Coronary artery (tissue), 2 donors: ENCODE measurements at regions not wholly inside any gene's neighbourhood (a gene's known extent, or its start where the extent isn't known, plus 50 kb on each side); places are given as distances from the start of the nearest gene placed in this dataset.
A peak's percentile ranks its signal among the peaks of the same experiment; 100 is the strongest.

Experiments used
- DNase-seq: peaks from one replicate; pipeline ENCODE4 v3.0.0-alpha.2; 2017; ENCODE audit warnings: low spot score
- H3K27ac ChIP-seq, 2 donors: fragments of 200-600 bp; sonication (generic); one replicate each; pipeline ENCODE4 v1.5.1; 2016 to 2019
- H3K4me3 ChIP-seq: fragments of 200-600 bp; sonication (generic); 2 replicates; pipeline ENCODE4 v1.5.1; 2016; ENCODE audit warnings: mild to moderate bottlenecking, moderate library complexity
- TF ChIP-seq, protein P1 (sequence below): fragments of 200-600 bp; sonication (generic); IDR thresholded peaks from one replicate; pipeline ENCODE4 v1.5.1; 2019; ENCODE audit warnings: antibody characterized with exemption

DNA sequence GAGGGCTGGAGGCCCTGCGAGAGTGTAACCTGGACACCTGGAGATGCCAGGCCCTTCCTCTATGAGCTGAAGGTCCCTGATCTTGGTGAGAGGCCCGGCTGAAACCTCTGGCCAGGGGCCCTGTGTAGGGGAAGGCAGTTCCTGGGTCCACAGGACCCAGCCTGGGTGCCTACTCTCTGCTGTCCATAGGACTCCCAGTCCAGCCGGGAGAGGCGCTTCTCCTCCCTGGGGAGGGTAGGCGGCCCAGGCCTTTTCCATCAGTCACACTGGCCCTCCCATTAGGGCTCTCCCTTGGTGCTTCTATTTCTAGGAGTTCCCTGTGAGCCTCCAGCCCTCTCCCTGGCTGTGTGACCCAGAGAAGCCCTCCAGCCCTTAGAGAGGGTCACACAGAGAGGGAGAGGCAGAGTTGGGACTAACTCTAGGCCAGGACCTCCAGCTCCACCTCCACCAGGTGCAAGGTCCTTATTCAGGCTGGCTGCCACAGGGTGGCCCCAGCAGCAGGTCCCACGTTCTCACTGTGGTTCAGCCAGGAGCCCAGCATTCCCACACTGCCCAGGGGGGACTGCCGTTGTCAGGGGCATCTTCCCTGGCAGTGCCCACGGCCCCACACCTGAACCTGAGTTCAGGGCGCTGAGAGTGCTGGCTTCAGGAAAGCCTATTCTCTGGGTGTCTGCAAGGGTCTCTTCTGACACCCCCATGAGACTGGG, 146.8 kb downstream of the SMAD6 start:
- Histone ChIP-seq H3K27ac (peak overlapping the region; percentile 85 to 91), H3K4me3 (no peak overlapping the region)
- TF ChIP-seq, protein P1, sequence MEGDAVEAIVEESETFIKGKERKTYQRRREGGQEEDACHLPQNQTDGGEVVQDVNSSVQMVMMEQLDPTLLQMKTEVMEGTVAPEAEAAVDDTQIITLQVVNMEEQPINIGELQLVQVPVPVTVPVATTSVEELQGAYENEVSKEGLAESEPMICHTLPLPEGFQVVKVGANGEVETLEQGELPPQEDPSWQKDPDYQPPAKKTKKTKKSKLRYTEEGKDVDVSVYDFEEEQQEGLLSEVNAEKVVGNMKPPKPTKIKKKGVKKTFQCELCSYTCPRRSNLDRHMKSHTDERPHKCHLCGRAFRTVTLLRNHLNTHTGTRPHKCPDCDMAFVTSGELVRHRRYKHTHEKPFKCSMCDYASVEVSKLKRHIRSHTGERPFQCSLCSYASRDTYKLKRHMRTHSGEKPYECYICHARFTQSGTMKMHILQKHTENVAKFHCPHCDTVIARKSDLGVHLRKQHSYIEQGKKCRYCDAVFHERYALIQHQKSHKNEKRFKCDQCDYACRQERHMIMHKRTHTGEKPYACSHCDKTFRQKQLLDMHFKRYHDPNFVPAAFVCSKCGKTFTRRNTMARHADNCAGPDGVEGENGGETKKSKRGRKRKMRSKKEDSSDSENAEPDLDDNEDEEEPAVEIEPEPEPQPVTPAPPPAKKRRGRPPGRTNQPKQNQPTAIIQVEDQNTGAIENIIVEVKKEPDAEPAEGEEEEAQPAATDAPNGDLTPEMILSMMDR, result no peak
- DNase-seq, result peak; percentile 67

DNA sequence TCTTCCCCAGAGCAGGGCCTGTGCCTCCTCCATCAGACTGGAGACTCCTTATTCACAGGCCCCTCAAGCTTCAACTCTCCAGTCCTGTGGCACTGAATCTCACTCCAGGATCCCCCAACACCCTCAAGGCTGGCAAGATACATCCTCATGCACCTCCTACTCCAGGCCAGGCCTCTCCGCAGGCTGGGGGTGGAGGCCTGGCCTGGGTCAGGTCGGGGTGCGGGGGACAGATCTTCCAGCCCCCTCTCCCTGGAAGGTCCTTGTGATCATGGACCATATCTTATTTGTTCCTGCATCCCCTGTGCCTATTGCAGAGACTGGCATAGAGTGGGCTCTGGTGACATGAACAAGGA, 147.3 kb downstream of the SMAD6 start:
- Histone ChIP-seq H3K27ac (peak overlapping the region; percentile 85 to 91), H3K4me3 (no peak overlapping the region)
- TF ChIP-seq, protein P1, result no peak
- DNase-seq, result no peak

DNA sequence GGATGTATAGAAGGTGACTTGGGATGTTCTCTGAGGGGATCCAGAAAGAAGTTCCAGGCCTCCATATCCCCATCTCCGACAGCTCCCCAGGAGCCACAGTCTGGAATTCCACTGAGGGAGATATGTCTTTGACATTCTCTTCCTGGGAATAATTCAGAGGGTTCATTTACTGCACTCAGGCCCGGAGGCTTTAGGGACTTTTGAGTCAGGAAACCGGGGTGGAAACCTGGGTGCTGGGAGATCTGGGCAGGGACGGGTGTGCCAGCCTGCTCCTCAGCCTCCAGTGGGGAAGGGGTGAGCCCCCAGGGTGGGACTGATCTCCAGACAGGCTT, 147.7 kb downstream of the SMAD6 start:
- no peak for DNase-seq
- H3K27ac ChIP-seq, result peak overlapping the region; percentile 85 to 91

DNA sequence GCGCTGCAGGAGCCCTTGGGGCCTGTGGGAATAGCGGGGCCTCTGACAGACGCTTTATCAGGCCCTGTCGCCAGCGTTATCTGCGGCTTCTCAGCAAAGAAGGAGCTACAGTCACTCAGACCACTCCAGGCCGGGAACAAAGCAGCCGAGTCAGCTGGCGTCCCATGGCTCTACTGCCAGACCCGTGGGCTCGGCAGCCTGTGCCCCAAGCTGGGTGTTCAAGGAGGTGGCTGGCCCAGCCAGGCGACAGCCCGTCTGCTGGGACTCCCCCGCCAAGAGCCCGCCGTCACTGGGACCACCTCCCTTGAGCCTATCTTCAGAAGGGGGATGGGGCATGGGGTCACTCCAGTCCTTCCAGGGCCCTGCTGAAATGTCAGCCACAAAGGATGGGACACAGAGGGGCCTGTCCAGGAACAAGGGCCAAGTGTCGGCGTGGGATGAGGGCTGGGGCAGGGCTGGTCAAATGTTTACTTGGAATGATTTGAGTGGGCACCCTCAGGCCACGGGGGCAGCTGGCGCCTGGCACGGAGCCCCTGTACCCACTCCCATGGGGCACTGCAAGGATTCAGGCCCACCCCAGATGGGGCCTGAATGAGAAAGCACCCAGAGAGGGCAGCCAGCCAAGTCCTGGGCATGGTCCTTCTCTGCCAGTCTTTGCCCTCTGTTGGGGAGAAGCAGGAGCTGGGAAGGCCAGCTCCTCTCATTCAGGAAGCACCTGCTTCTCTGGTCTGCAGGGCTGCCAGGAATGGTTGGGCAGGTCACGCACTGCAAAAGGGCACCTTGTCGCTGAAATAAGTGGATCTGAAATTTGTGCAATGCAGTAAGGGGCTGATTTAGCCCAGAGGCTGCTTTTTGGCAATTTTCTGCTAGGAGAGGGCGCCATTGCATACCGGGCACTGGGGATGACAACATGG, 148.3 kb downstream of the SMAD6 start:
- TF ChIP-seq, protein P1, result no peak
- Histone ChIP-seq H3K27ac (peak overlapping the region; percentile 85 to 91), H3K4me3 (peak overlapping the region; percentile 21)
- peak; percentile 83 for DNase-seq

More for the DNA sequence above, 147.7 kb downstream of the SMAD6 start:
- no peak overlapping the region for H3K4me3 ChIP-seq
- TF ChIP-seq, protein P1, result no peak

DNA sequence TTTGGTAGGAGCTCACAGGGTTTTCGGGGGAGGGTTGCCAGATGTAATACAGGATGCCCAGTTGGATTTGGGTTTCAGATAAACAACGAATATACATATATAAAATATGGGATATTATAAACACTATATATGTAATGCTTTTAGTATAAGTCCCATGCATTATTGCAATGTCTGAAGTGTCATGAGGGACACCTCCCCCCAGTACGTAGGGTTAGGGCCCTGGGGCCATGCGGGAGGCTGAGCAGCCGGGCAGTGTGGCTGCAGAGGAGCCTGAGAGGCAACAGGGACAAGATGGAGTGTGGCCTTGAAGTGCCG, 148.9 kb downstream of the SMAD6 start:
- TF ChIP-seq, protein P1, result no peak
- no peak for DNase-seq
- peak overlapping the region; percentile 21 for H3K4me3 ChIP-seq
- H3K27ac ChIP-seq, result peak overlapping the region; percentile 85 to 91

DNA sequence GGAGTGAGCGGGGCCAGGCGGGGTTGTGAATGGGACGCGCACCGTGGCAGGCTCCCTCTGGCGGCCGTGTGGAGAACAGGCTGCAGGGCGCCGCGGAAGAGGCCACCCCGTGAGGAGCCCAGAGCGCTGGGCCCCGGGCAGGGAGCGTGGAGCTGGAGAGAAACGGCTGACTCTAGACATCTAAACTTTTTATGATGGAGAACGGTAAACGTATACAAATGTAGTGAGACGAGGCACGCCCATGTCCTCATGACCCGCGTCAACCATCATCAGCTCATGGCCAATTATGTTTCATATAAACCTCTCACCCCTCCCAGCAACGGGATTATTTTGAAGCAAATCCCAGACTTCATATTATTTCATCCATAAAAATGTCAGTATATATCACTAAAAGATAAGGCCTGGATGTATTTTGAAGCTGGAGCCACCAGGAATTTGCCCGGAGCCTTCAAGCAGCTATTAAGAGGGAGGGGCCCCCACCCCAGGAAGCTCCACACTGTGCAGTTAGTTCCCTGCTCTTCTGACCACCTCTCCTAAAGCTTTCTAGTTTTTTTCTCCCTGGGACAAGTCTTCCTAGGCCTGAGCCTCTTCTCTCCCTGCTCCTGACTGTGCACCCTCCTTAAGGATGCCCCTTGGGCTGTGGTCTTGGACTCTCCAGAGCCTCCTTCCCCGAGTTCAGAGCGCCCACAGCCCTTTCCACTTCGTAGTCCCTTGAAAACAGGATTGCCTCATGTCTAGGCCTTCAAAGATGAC, 149.5 kb downstream of the SMAD6 start:
- DNase-seq, result peak; percentile 89
- Histone ChIP-seq H3K27ac (peak overlapping the region; percentile 85 to 91), H3K4me3 (peak overlapping the region; percentile 21)
- TF ChIP-seq, protein P1, result peak; percentile 98
